Psoas muscle (tissue), 7 donors: ENCODE measurements at regions not wholly inside any gene's neighbourhood (a gene's known extent, or its start where the extent isn't known, plus 50 kb on each side); places are given as distances from the start of the nearest gene placed in this dataset.
"Not testable (repeated sequence)": the region's sequence is repeated elsewhere in the genome, so short reads cannot be mapped to it uniquely, and the experiment has no call there.

ENCODE experiments used
- ATAC-seq, 4 donors: fragments of 200-7000 bp; cut with Tn5 transposase; one replicate each; pipeline ENCODE4 v1.9.1; 2020; ENCODE audit warnings: moderate library complexity in 3 of 4, mild to moderate bottlenecking in 2 of 4
- DNase-seq, 2 donors: peaks; one replicate each; pipeline ENCODE4 v3.0.0-alpha.2; 2020
- H3K27ac ChIP-seq: fragments of 200-600 bp; one replicate; pipeline ENCODE4 v1.8.0; 2022
- H3K27me3 ChIP-seq, 3 donors: fragments of 200-600 bp in 1 of 3; one replicate each; pipeline versions ENCODE4 v1.6.1 to v1.8.0; 2013 to 2022; ENCODE audit warnings: low read length in 2 of 3, mild to moderate bottlenecking in 2 of 3, moderate library complexity in 1 of 3; ENCODE audit not compliant: insufficient read depth in 3 of 3
- H3K36me3 ChIP-seq, 2 donors: fragments of 200-600 bp in 1 of 2; one replicate each; pipeline versions ENCODE4 v1.6.1 to v1.8.0; 2013 to 2022; ENCODE audit warnings: low read depth in 1 of 2, mild to moderate bottlenecking in 1 of 2, moderate library complexity in 1 of 2; ENCODE audit not compliant: insufficient read depth in 1 of 2
- H3K4me1 ChIP-seq: fragments of 200-600 bp; one replicate; pipeline ENCODE4 v1.8.0; 2022
- H3K4me3 ChIP-seq: fragments of 200-600 bp; one replicate; pipeline ENCODE4 v1.8.0; 2022; ENCODE audit warnings: mild to moderate bottlenecking
- H3K9me3 ChIP-seq: fragments of 200-600 bp; one replicate; pipeline ENCODE4 v1.8.0; 2022
- WGBS, 3 donors: extraction: QIAGEN DNeasy Blood & Tissue Kit; methylation state at CpG; one replicate each; pipeline versions ENCODE4 v1.1.6 to v1.1.7; 2013; 5-methylcytosine and 5-hydroxymethylcytosine counted together
- intact Hi-C, 2 donors: fragments of 100-400 bp; cut with DNase I; formaldehyde crosslinking; loops; one replicate each; pipeline versions ENCODE4 v1.11.0 to v1.14.2; 2022
- TF ChIP-seq, protein P1 (sequence below): fragments of 200-600 bp; IDR thresholded peaks from one replicate; pipeline ENCODE4 v1.8.0; 2022; ENCODE audit warnings: antibody characterized with exemption
- donor health status: healthy with polysubstance abuse.
- donor health status: DM: no; HTN: no; CAD: no; lungs with moderate emphysema.
- donor health status: Bipolar disorder and iron deficiency.
- donor health status: healthy.
- donor health status: DM: yes; HTN: yes; CAD: no.
- donor health status: DM: no; HTN: no; CAD: no.
- donor health status: DM: yes; HTN: yes; CAD: no.

DNA sequence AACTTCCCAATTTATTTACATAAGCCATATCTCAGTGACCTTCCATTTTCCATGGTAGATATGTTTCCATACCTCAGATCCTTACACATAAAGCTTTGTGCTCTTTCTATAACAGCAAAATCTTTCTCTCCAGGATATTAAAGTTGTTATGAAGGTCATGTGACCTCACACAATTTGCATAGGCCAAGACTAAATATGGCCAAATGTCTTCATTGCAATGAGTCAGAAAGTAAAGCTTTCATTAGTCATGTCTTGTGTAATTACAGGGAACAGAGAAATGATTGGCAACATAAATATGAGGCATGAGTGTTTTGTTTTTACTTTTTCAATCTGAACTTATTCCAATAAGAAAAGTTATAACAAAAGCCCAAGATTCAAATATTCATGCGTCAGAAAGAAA lies 243.5 kb downstream of the ASXL3 start:
- DNase-seq: no peak
- Histone ChIP-seq H3K9me3 (no peaks in the 10 kb centered on the region), H3K27ac (no peak overlapping the region), H3K4me3 (no peak overlapping the region), H3K27me3 (no peaks in the 10 kb centered on the region), H3K4me1 (no peaks in the 10 kb centered on the region), H3K36me3 (no peaks in the 10 kb centered on the region)
- intact Hi-C loops: no loop called here
- TF ChIP-seq, protein P1, sequence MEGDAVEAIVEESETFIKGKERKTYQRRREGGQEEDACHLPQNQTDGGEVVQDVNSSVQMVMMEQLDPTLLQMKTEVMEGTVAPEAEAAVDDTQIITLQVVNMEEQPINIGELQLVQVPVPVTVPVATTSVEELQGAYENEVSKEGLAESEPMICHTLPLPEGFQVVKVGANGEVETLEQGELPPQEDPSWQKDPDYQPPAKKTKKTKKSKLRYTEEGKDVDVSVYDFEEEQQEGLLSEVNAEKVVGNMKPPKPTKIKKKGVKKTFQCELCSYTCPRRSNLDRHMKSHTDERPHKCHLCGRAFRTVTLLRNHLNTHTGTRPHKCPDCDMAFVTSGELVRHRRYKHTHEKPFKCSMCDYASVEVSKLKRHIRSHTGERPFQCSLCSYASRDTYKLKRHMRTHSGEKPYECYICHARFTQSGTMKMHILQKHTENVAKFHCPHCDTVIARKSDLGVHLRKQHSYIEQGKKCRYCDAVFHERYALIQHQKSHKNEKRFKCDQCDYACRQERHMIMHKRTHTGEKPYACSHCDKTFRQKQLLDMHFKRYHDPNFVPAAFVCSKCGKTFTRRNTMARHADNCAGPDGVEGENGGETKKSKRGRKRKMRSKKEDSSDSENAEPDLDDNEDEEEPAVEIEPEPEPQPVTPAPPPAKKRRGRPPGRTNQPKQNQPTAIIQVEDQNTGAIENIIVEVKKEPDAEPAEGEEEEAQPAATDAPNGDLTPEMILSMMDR: no peak
- ATAC-seq: no peak
- WGBS, 3 donors: 73 to 94% (median 88%) methylated on average over 1 of the region's 1 CpG

DNA sequence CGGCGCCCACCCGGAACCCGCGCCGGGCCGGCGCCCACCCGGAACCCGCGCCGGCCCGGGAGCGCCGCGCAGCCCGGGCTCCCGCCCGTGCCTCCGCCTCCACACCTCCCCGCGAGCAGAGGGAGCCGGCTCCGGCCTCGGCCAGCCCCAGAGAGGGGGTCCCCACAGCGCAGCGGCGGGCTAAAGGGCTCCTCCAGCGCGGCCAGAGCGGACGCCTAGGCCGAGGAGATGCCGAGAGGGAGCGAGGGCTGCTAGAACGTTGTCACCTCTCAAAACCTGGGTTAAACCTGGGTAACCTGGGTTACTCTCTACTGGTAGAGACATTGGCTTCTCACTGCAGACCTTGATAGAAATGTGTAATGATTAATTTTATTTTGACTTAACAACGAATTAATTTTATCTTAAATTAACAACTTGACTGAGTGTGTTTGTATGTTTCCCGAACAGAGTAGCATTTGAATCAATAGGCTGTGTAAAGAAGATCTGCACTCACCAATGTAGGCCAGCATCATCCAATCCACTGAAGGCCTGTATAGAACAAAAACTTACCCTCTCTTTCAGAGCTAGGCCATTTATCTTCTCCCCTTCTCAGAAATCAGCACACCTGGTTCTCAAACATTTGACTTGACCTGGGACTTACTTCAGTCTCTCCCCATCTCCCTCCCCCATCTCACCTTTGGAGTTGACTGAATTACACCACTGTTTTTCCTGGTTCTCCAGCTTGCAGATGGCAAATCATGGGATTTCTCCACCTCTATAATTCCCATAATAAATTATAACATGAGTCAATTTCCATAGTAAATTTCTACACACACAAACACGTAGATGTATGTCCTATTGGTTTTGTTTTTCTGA lies 242.7 kb downstream of the ASXL3 start:
- TF ChIP-seq, protein P1: no peak
- 46 to 76% (median 67%) methylated on average over 14 to 39 of the region's 39 CpGs for WGBS, 3 donors
- H3K27ac ChIP-seq: no peak overlapping the region
- no peak for ATAC-seq
- no peak for DNase-seq
- intact Hi-C loops: no loop called here
- H3K36me3 ChIP-seq: no peaks in the 10 kb centered on the region
- no peaks in the 10 kb centered on the region for H3K27me3 ChIP-seq
- H3K9me3 ChIP-seq: no peaks in the 10 kb centered on the region
- no peaks in the 10 kb centered on the region for H3K4me1 ChIP-seq
- no peak overlapping the region for H3K4me3 ChIP-seq

DNA sequence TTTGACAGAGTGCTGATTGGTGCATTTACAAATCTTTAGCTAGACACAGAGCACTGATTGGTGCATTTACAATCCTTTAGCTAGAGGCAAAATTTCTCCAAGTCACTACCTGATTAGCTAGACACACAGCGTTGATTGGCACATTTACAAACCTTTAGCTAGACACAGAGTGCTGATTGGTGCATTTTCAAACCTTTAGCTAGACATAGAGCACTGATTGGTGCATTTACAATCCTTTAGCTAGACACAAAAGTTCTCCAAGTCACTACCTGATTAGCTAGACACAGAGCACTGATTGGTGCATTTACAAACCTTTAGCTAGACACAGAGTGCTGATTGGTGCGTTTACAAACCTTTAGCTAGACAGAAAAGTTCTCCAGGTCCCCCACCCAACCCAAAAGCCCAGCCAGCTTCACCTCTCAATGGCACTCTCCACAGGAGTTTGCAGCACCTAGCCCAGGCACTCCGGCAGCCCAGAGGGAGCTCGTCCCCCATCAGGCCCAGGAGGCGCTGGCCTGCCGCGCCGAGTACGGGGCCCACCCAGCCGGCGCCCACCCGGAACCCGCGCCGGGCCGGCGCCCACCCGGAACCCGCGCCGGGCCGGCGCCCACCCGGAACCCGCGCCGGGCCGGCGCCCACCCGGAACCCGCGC lies 241.8 kb downstream of the ASXL3 start:
- 82 to 97% (median 92%) methylated on average over 15 to 23 of the region's 32 CpGs for WGBS, 3 donors
- ATAC-seq, intact Hi-C loops: not testable (repeated sequence)

DNA sequence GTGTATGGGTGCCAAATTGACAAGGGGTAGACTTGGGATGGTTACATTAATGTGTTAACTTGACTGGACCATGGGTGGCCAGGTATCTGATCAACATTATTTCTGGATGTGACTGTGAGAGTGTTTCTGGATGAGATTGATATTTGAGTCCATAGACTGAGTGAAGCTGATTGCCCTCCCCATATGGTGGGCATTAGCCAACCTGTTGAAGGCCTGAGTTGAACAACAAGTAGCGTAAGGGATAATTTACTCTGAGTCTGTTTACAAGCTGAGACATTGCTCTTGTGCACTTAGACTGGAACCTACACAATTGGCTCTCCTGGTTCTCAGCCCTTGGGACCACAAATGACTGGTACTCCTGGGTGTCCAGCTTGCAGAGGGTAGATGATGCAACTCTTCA lies 240.1 kb downstream of the ASXL3 start:
- intact Hi-C loops: no loop called here

More for the DNA sequence above, 241.8 kb downstream of the ASXL3 start:
- H3K27ac ChIP-seq, H3K4me1 ChIP-seq, H3K4me3 ChIP-seq, H3K27me3 ChIP-seq, H3K36me3 ChIP-seq, DNase-seq, H3K9me3 ChIP-seq: not testable (repeated sequence)

DNA sequence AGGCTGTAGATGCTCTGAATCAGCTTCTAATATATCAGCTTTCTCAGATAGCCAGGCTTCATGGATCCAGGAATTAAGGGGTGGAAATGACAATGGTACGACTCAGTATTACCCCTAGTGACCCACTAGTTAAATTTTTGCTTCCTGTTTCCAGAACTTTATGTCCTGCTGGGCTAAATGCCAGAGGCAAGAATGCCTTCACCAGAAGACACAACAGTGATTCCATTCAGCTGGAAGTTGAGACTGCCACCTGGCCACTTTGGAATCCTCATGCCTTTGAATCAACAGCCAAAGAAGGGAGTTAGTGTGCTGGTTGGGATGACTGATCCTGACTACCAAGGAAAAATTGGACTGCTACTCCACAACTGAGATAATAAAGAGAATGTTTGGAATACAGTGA lies 239.1 kb downstream of the ASXL3 start:
- intact Hi-C loops: no loop called here
- no peak overlapping the region for H3K4me3 ChIP-seq
- TF ChIP-seq, protein P1: no peak
- no peaks in the 10 kb centered on the region for H3K36me3 ChIP-seq
- H3K9me3 ChIP-seq: no peaks in the 10 kb centered on the region
- H3K27me3 ChIP-seq: no peaks in the 10 kb centered on the region
- ATAC-seq: no peak
- no peak for DNase-seq
- no peak overlapping the region for H3K27ac ChIP-seq
- 8 to 13% (median 9%) methylated on average over 1 of the region's 1 CpG for WGBS, 3 donors
- no peaks in the 10 kb centered on the region for H3K4me1 ChIP-seq

More for the DNA sequence above, 240.1 kb downstream of the ASXL3 start:
- no peaks in the 10 kb centered on the region for H3K4me1 ChIP-seq
- ATAC-seq: no peak
- no peaks in the 10 kb centered on the region for H3K36me3 ChIP-seq
- no peaks in the 10 kb centered on the region for H3K9me3 ChIP-seq
- H3K27ac ChIP-seq: no peak overlapping the region
- TF ChIP-seq, protein P1: no peak
- DNase-seq: no peak
- WGBS, 3 donors: 91 to 96% (median 96%) methylated on average over 1 of the region's 1 CpG
- H3K27me3 ChIP-seq: no peaks in the 10 kb centered on the region
- no peak overlapping the region for H3K4me3 ChIP-seq
